Endothelial cell of umbilical vein (primary cell): ENCODE measurements at regions not wholly inside any gene's neighbourhood (a gene's known extent, or its start where the extent isn't known, plus 50 kb on each side); places are given as distances from the start of the nearest gene placed in this dataset.

ENCODE experiments used
- CTCF ChIP-seq, 2 donors: IDR thresholded peaks; 1 replicate in 1 of 2; 2 replicates in 1 of 2; pipeline ENCODE4 v1.5.1; 2011; ENCODE audit warnings: low read length in 2 of 2, mild to moderate bottlenecking in 2 of 2, moderate library complexity in 2 of 2, control low read depth in 1 of 2, inconsistent platforms in 1 of 2, low read depth in 1 of 2; ENCODE audit not compliant: insufficient read depth in 1 of 2; ENCODE audit errors: extremely low read depth in 1 of 2
- POLR2A ChIP-seq: IDR thresholded peaks from 2 replicates; pipeline ENCODE4 v1.6.1; 2012; ENCODE audit warnings: low read depth, mild to moderate bottlenecking, control low read depth, low read length

- TF ChIP-seq CTCF (IDR thresholded peaks at IDR 0.05; ENCODE audit: extremely low read depth in 1 of 2, insufficient read depth in 1 of 2, low read depth in 1 of 2, low read length in 2 of 2) (no peak), POLR2A (no peak)
Measured at GRCh38 chr5:153084511-153084910, 406.0 kb upstream of the GRIA1 start.
